DND-41 (cell line): ENCODE measurements at regions not wholly inside any gene's neighbourhood (a gene's known extent, or its start where the extent isn't known, plus 50 kb on each side); places are given as distances from the start of the nearest gene placed in this dataset.

Experiments
- CTCF ChIP-seq: IDR thresholded peaks from 2 replicates; pipeline ENCODE4 v1.5.1; 2012; ENCODE audit warnings: borderline replicate concordance, low read length, moderate library complexity, mild to moderate bottlenecking; ENCODE audit not compliant: poor library complexity, severe bottlenecking; ENCODE audit errors: extremely low read depth
- EZH2 ChIP-seq: IDR thresholded peaks from 3 replicates; pipeline ENCODE4 v1.6.1; 2012; ENCODE audit warnings: borderline replicate concordance, low read depth, mild to moderate bottlenecking, moderate library complexity, low read length, inconsistent platforms; ENCODE audit not compliant: severe bottlenecking

- TF ChIP-seq CTCF (no peak), EZH2 (no peak)
These were observed 149.4 kb upstream of the KCNMB2 start for GRCh38 chr3:178386880-178387279.
